ENCODE measurements at regions not wholly inside any gene's neighbourhood (a gene's known extent, or its start where the extent isn't known, plus 50 kb on each side); places are given as distances from the start of the nearest gene placed in this dataset.

DNA sequence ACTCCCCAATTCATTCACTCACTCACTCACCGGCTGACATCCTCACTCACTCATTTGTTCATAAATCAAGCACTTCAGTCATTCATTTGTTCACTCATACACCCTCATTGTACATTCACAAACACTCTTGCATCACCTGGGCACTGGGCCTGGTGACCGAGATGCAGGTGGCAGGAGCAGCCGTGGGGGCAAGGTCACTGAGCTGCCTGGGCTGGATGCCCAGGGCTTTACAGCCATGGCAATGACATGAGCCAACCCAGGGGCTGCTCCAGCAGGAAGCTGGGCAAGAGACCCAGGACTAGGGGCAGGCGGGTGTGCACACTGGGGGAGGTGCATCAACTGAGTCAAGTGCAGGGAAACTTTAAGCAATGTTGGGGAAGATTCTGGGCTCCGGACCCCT, 113.6 kb upstream of the IGSF21 start:
- TF ChIP-seq, protein P1, sequence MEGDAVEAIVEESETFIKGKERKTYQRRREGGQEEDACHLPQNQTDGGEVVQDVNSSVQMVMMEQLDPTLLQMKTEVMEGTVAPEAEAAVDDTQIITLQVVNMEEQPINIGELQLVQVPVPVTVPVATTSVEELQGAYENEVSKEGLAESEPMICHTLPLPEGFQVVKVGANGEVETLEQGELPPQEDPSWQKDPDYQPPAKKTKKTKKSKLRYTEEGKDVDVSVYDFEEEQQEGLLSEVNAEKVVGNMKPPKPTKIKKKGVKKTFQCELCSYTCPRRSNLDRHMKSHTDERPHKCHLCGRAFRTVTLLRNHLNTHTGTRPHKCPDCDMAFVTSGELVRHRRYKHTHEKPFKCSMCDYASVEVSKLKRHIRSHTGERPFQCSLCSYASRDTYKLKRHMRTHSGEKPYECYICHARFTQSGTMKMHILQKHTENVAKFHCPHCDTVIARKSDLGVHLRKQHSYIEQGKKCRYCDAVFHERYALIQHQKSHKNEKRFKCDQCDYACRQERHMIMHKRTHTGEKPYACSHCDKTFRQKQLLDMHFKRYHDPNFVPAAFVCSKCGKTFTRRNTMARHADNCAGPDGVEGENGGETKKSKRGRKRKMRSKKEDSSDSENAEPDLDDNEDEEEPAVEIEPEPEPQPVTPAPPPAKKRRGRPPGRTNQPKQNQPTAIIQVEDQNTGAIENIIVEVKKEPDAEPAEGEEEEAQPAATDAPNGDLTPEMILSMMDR (conservative IDR thresholded peaks at IDR 0.05): no peak
- TF ChIP-seq ZFX (IDR thresholded peaks at IDR 0.05): no peak
